Activated naive CD4-positive, alpha-beta T cell treated with anti-CD3 and anti-CD28 coated beads for 36 hours (primary cell): ENCODE measurements at regions not wholly inside any gene's neighbourhood (a gene's known extent, or its start where the extent isn't known, plus 50 kb on each side); places are given as distances from the start of the nearest gene placed in this dataset.
"Not testable (repeated sequence)": the region's sequence is repeated elsewhere in the genome, so short reads cannot be mapped to it uniquely, and the experiment has no call there.

Experiments
- CTCF ChIA-PET: fragments of 350-600 bp; sonication (Branson Sonifier 250); formaldehyde crosslinking; loops from one replicate; lab custom pipeline; 2021; ENCODE audit warnings: antibody characterized with exemption; lab: Charles Lee
- DNase-seq: peaks from one replicate; pipeline ENCODE4 v3.0.0-alpha.2; 2020
- H3K27ac Mint-ChIP-seq: one replicate; pipeline ENCODE4 v1.8.0; 2021; ENCODE audit warnings: mild to moderate bottlenecking, mixed read lengths
- H3K27me3 Mint-ChIP-seq: one replicate; pipeline ENCODE4 v1.8.0; 2021; ENCODE audit warnings: low read depth, mixed read lengths
- H3K36me3 Mint-ChIP-seq: one replicate; pipeline ENCODE4 v1.8.0; 2021; ENCODE audit warnings: low read depth, mixed read lengths
- H3K4me1 Mint-ChIP-seq: one replicate; pipeline ENCODE4 v1.8.0; 2021; ENCODE audit warnings: low read depth, mixed read lengths
- H3K4me3 Mint-ChIP-seq: one replicate; pipeline ENCODE4 v1.8.0; 2021; ENCODE audit warnings: mild to moderate bottlenecking, moderate library complexity, mixed read lengths
- H3K9me3 Mint-ChIP-seq: one replicate; pipeline ENCODE4 v1.8.0; 2021; ENCODE audit warnings: mixed read lengths
- intact Hi-C: fragments of 100-400 bp; cut with micrococcal nuclease; formaldehyde crosslinking; loops from one replicate; pipeline ENCODE4 v1.15.1; 2023

DNA sequence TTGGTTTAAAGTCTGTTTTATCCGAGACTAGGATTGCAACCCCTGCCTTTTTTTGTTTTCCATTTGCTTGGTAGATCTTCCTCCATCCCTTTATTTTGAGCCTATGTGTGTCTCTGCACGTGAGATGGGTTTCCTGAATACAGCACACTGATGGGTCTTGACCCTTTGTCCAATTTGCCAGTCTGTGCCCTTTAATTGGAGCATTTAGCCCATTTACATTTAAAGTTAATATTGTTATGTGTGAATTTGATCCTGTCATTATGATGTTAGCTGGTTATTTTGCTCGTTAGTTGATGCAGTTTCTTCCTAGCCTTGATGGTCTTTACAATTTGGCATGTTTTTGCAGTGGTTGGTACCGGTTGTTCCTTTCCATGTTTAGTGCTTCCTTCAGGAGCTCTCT, 70.8 kb upstream of the CTNNA1 start:
- intact Hi-C loops, DNase-seq, H3K4me3 Mint-ChIP-seq, CTCF ChIA-PET, H3K4me1 Mint-ChIP-seq, H3K36me3 Mint-ChIP-seq, H3K27ac Mint-ChIP-seq: not testable (repeated sequence)
- peaks cover 51% of the 10 kb centered on the region for H3K27me3 Mint-ChIP-seq
- peaks cover 14% of the 10 kb centered on the region for H3K9me3 Mint-ChIP-seq

DNA sequence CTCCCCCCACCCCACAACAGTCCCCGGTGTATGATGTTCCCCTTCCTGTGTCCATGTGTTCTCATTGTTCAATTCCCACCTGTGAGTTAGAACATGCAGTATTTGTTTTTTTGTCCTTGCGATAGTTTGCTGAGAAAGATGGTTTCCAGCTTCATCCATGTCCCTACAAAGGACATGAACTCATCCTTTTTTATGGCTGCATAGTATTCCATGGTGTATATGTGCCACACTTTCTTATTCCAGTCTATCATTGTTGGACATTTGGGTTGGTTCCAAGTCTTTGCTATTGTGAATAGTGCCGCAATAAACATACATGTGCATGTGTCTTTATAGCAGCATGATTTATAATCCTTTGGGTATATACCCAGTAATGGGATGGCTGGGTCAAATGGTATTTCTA, 74.4 kb upstream of the CTNNA1 start:
- H3K36me3 Mint-ChIP-seq, CTCF ChIA-PET, H3K4me1 Mint-ChIP-seq, H3K27ac Mint-ChIP-seq, DNase-seq, H3K4me3 Mint-ChIP-seq, intact Hi-C loops: not testable (repeated sequence)
- peaks cover 21% of the 10 kb centered on the region for H3K9me3 Mint-ChIP-seq
- H3K27me3 Mint-ChIP-seq = peaks cover 54% of the 10 kb centered on the region

DNA sequence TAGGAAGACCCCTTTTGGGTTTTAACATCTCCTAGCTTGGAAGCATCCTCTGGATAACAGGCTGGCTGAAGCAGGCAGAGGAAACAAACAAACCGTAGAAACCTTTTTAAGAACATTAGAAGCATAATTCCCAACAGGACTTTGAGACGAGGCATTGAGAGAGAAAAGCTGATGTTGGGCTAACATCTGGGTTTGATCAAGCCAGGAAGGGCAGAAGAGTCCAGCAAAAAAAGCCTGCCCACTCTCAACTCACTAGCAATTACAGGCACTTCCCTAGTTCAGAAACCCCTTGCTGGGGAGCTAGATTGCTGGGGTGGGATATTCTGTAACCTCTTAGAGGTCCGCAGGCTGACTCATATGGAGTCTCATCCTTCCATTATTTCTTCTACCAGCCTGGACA, 75.4 kb upstream of the CTNNA1 start:
- DNase-seq = no peak
- CTCF ChIA-PET = interaction anchor here (0.6 kb wide), 1 partner anchor 192 kb away, joined by 3 read pairs; no protein-coding TSS in a partner anchor
- no peak overlapping the region for H3K4me3 Mint-ChIP-seq
- H3K4me1 Mint-ChIP-seq = no peaks in the 10 kb centered on the region
- no peak overlapping the region for H3K27ac Mint-ChIP-seq
- peaks cover 57% of the 10 kb centered on the region for H3K27me3 Mint-ChIP-seq
- peaks cover 2% of the 10 kb centered on the region for H3K36me3 Mint-ChIP-seq
- peaks cover 20% of the 10 kb centered on the region for H3K9me3 Mint-ChIP-seq
- intact Hi-C loops = no loop called here

DNA sequence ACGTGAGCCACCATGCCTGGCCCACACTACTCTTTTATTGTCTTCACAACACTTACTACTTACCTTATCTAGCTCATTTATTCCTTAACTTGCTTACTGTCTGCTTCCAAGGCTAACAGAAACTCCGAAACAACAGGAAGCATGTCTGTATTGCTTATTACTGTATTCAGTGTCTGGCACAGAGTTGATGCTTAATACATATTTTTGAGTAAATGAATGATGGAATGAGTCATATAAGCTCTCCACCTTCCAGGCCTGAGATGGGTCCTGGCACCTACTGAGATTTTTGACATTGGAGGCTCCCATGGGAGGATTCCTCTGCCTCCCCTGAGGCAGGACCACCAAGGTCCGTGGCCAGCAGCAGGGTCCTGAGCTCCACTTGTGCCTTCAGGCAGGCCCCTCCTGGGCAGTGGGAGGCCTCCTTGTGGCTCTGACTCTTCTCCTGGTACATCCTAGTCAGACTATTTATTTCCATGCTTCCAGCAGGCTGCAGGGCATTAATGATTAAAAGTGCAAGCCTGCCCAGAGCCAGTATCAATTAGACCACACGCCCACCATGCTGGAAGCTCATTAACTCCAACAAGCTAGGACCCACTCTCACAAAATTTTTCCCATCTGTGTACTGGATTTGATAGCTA, 76.5 kb upstream of the CTNNA1 start:
- no peak for DNase-seq
- intact Hi-C loops = no loop called here
- CTCF ChIA-PET = interaction anchor here (0.8 to 1.2 kb wide), 2 partner anchors 173 to 586 kb away, joined by 3 to 4 read pairs; no protein-coding TSS in a partner anchor
- H3K27ac Mint-ChIP-seq = no peak overlapping the region
- peaks cover 19% of the 10 kb centered on the region for H3K9me3 Mint-ChIP-seq
- H3K4me3 Mint-ChIP-seq = no peak overlapping the region
- peaks cover 2% of the 10 kb centered on the region for H3K36me3 Mint-ChIP-seq
- H3K4me1 Mint-ChIP-seq = no peaks in the 10 kb centered on the region
- H3K27me3 Mint-ChIP-seq = peaks cover 59% of the 10 kb centered on the region

DNA sequence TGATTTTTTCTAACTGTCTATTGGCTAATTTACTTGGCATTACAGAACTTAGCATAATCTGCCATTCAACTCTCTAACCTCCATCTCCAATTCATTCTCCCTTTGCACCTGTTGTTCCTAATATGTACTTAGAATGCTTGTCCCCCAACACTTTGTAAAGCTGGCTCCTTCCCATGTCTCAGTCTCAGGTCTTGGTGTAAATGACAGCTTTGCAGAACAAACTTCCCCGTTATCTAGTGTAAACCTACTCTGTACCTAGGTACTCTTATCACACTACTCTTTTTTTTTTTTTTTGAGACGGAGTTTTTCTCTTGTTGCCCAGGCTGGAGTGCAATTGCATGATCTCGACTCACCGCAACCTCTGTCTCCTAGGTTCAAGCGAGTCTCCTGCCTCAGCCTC, 77.2 kb upstream of the CTNNA1 start:
- H3K27ac Mint-ChIP-seq = no peak overlapping the region
- no peaks in the 10 kb centered on the region for H3K4me1 Mint-ChIP-seq
- no peak for DNase-seq
- H3K4me3 Mint-ChIP-seq = no peak overlapping the region
- peaks cover 2% of the 10 kb centered on the region for H3K36me3 Mint-ChIP-seq
- peaks cover 57% of the 10 kb centered on the region for H3K27me3 Mint-ChIP-seq
- H3K9me3 Mint-ChIP-seq = peaks cover 19% of the 10 kb centered on the region
- CTCF ChIA-PET = interaction anchor here (1.2 kb wide), 1 partner anchor 586 kb away, joined by 3 read pairs; no protein-coding TSS in a partner anchor
- intact Hi-C loops = no loop called here

DNA sequence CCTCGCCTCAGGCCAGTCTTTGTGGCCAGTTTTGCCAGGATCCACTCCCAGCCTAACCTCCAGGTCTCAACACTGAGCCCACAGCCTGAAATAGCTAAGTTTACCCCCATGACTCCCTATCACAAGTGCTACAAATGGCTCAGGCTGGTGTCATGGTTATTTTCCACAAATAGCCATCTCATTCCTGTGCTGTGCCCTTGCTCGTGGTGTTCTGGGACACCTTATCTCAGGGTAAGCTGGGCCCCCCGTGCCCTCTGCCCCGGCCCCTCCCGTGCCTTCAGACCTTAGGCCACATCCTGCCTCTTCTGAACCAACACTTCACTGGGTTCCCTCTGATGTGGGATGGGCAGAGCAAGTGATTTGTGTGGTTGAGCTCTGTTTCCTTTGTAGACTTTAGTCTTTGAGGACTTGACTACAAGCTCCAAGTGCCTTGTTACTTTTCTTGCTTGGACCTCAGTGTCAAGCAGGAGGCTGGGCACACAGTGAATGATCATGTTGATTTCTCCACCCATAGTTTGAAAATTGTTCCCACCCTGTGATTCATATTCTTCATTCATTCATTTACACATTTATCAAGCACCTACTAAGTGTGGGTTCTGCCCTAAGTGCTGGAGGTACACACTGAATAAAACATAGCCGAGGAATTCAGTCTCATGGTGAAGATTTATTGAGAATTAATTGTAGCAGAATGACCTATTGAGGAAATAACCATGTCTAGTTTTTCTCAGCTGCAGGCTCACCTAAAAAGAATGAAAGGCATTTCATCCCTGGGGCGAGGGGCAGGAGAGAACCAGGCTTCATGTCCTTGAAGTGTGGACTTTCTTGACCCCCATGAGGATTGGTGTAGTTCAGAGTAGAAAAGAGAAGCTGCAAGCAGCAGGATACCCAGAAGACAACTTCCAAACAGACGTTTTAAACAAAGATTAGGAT, 84.5 kb upstream of the CTNNA1 start:
- peaks cover 69% of the 10 kb centered on the region for H3K27me3 Mint-ChIP-seq
- DNase-seq = peak; percentile 52
- no peaks in the 10 kb centered on the region for H3K36me3 Mint-ChIP-seq
- H3K4me1 Mint-ChIP-seq = peaks cover 17% of the 10 kb centered on the region
- H3K4me3 Mint-ChIP-seq = no peak overlapping the region
- H3K9me3 Mint-ChIP-seq = peaks cover 4% of the 10 kb centered on the region
- CTCF ChIA-PET = no interaction called here
- no peak overlapping the region for H3K27ac Mint-ChIP-seq
- intact Hi-C loops = no loop called here

DNA sequence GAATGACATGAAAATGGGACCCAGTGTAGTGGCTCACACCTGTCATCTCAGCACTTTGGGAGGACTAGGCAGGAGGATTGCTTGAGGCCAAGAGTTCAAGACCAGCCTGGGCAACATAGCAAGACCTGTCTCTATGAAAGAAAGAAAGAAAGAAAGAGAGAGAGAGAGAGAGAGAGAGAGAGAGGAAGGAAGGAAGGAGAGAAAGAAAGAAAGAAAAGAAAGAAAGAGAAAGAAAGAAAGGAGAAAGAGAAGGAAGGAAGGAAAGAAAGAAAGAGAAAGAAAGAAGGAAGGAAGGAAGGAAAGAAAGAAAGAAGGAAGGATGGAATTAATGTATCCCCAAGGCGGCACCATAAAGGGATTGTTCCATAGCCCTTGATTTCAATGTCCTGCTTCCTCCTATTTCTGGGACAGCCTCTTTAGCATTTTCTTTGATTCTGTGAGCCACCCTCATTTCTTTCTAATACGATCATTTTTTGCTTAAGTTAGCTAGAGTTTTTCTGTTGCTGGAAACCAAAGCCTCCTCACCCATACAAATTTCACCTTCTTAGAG, 85.4 kb upstream of the CTNNA1 start:
- H3K36me3 Mint-ChIP-seq, H3K27ac Mint-ChIP-seq, H3K9me3 Mint-ChIP-seq, DNase-seq, H3K4me3 Mint-ChIP-seq, intact Hi-C loops, CTCF ChIA-PET: not testable (repeated sequence)
- Mint-ChIP-seq H3K27me3 (peaks cover 69% of the 10 kb centered on the region), H3K4me1 (peaks cover 25% of the 10 kb centered on the region)

DNA sequence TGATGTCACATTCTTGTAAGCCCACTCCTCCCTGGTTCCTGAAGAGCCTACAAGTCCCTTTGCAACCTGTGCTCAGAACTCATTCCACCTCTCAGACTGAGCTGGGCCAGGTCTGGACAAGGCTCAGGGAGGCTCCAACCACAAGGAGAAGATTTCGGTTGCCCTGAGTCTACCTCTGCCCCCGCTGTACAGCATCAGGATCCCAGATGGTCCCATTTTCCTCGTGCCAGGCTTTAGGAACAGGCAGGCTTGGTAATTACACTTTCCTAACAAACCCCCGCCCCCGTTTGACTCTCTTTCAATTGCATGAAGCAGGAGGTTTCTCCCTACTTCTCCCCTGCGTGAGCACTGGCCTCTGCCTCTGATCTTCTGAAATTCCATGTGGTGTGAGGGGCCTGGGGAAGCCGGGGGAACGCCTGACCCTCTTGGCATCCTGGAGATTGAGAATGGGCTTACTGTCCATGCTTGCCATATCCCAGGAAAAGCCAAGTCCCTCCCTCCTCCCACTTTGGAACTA, 86.9 kb upstream of the CTNNA1 start:
- no peak for DNase-seq
- Mint-ChIP-seq H3K27ac (no peak overlapping the region), H3K36me3 (no peaks in the 10 kb centered on the region), H3K4me3 (no peak overlapping the region), H3K4me1 (peaks cover 31% of the 10 kb centered on the region), H3K9me3 (no peaks in the 10 kb centered on the region), H3K27me3 (peaks cover 72% of the 10 kb centered on the region)
- intact Hi-C loops = no loop called here
- CTCF ChIA-PET = no interaction called here

DNA sequence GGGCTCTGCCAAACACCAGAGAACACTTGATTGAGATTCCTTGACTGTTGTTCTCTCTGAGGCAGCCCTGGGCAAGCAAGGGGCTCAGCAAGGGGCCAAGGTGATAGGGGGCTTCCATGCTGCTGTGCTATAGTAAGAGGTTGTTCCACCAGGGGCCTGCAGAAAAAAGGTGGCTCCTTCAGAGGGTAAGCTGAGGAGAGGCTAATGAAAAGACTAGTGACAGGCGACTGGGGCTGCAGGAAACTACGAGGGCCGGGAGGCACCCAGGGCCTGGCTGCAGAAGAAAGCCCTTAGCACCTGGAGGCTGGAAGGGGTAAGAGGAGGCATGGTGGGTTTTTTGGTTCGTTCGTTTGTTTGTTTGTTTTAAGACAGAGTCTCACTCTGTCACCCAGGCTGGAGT, 88.0 kb upstream of the CTNNA1 start:
- intact Hi-C loops = no loop called here
- Mint-ChIP-seq H3K4me1 (peaks cover 31% of the 10 kb centered on the region), H3K27me3 (peaks cover 78% of the 10 kb centered on the region), H3K9me3 (no peaks in the 10 kb centered on the region), H3K27ac (no peak overlapping the region), H3K36me3 (no peaks in the 10 kb centered on the region), H3K4me3 (no peak overlapping the region)
- CTCF ChIA-PET = no interaction called here
- no peak for DNase-seq

DNA sequence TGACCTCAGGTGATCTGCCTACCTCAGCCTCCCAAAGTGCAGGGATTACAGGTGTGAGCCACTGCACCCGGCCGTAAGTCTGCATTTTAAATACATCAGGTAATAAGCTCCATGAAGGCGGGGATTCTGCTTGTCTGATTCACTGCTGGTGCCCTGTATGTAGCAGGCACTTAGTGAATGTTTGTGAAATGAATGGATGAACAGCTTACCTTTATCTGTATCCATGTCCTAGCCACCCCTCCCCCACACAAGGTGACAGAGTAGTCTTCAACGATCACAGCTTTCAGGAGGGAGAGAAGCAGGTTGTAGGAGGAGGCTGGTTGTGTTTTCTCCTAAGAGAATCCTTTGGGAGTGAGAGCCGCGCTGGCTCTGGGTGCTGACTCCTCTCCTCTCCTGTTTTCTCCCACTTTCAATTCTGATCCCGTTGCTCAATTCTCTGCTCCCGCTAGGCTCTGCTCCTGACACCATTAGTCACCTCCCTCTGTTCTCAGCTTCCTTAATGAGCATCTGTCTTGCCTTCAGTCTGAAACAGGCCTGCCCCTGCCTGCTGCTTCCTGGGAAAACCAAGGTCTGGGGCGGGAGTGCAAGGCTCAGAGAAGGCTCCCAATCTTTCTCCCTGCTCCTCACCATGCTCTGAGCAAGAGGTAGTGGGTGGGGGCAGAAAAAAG, 88.8 kb upstream of the CTNNA1 start:
- intact Hi-C loops = no loop called here
- CTCF ChIA-PET = interaction anchor here (1.5 kb wide), 1 partner anchor 128 kb away, joined by 4 read pairs; no protein-coding TSS in a partner anchor
- peaks cover 77% of the 10 kb centered on the region for H3K27me3 Mint-ChIP-seq
- no peak for DNase-seq
- H3K36me3 Mint-ChIP-seq = no peaks in the 10 kb centered on the region
- peaks cover 31% of the 10 kb centered on the region for H3K4me1 Mint-ChIP-seq
- no peaks in the 10 kb centered on the region for H3K9me3 Mint-ChIP-seq
- H3K4me3 Mint-ChIP-seq = no peak overlapping the region
- no peak overlapping the region for H3K27ac Mint-ChIP-seq

DNA sequence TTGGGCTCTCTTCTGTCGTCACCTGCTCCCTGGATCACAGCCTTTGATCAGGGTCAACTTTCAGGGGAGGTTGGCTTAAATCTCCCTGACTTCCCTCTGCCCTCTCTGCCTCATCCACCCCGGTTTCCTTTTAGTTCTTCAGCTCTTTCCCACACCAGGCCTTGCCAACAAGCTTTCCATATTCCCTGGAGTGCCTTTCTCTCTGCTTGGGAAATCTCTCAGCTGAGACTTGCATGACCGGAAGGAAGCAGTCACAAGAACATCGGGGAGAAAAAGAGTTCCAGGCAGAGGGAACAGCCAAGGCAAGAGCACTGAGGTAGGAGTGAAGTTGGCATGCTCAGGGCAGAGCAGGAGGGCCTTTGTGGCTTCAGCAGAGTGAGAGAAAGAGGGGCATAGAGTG, 88.4 kb upstream of the HSPA9 start:
- Mint-ChIP-seq H3K27ac (no peak overlapping the region), H3K36me3 (no peaks in the 10 kb centered on the region), H3K9me3 (no peaks in the 10 kb centered on the region), H3K4me1 (peaks cover 22% of the 10 kb centered on the region), H3K27me3 (peaks cover 77% of the 10 kb centered on the region), H3K4me3 (no peak overlapping the region)
- intact Hi-C loops = no loop called here
- no peak for DNase-seq
- CTCF ChIA-PET = interaction anchor here (0.9 to 1.5 kb wide), 2 partner anchors 21 to 129 kb away, joined by 3 to 4 read pairs; no protein-coding TSS in a partner anchor

DNA sequence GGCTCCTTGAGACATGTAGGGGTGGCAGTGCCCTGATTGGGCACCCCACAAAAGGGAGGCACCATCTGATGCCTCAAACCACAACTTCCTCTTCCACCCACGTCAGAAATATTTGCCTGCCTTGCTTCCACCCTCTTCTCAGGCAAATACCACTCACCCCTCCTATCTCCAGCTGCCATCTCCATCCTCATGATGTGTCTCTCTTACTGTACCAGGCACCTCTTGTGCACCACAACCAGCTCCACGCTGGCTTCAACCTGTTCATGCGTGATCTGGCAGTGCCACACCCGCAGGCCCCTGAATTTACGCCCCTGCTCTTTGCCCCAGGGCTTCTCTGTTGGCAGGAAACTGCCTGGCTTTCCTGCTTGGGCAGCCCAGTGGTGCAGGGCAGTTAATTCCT, 87.8 kb upstream of the HSPA9 start:
- Mint-ChIP-seq H3K36me3 (no peaks in the 10 kb centered on the region), H3K4me3 (no peak overlapping the region), H3K27me3 (peaks cover 79% of the 10 kb centered on the region), H3K27ac (no peak overlapping the region), H3K9me3 (no peaks in the 10 kb centered on the region), H3K4me1 (peaks cover 17% of the 10 kb centered on the region)
- CTCF ChIA-PET = interaction anchor here (0.9 to 1.5 kb wide), 2 partner anchors 20 to 130 kb away, joined by 3 to 4 read pairs; no protein-coding TSS in a partner anchor
- peak; percentile 18 for DNase-seq
- intact Hi-C loops = no loop called here
